Kidney tubule cell (primary cell): ENCODE measurements at regions not wholly inside any gene's neighbourhood (a gene's known extent, or its start where the extent isn't known, plus 50 kb on each side); places are given as distances from the start of the nearest gene placed in this dataset.
"Not testable (repeated sequence)": the region's sequence is repeated elsewhere in the genome, so short reads cannot be mapped to it uniquely, and the experiment has no call there.

Experiments used
- DNase-seq: peaks from one replicate; pipeline ENCODE4 v3.0.0-alpha.2; 2018; ENCODE audit warnings: low spot score

DNA sequence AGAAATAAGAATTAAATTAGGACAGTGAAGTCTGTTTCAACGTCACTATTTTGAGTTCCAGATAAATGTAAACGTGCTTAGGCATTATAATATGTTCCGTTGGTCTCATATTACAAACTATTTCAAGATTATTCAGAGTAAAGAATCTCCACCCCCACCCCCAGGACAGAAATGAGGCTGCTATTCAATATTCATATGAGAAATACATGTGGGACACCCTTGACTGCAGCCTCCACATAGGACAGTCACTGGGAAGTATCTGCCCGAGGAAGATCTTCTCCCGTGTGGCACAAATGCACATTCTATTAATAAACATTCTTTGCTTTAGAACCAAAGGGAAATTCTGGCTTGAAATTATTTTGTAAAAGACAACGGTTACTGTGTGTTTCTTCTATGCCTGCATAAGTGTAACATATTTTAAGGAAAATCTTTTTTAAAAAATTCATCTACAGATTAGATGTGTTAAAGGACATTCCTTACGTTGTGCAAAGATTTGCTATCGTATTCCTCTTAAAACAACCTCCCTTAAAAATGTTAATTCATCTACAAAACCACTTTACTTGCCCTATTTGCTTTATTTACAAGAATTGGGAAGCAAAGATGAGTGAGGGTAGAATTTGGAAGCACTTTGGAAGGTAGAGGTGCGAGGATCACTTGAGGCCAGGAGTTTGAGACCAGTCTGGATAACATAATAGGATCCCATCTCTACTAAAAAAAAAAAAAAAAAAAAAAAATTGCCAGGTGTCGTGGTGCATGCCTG is 148.3 kb upstream of the SOX14 start:
- DNase-seq, result no peak

GRCh38 chr3:137641879-137642704 is 122.0 kb upstream of the SOX14 start:
- DNase-seq, result no peak

DNA sequence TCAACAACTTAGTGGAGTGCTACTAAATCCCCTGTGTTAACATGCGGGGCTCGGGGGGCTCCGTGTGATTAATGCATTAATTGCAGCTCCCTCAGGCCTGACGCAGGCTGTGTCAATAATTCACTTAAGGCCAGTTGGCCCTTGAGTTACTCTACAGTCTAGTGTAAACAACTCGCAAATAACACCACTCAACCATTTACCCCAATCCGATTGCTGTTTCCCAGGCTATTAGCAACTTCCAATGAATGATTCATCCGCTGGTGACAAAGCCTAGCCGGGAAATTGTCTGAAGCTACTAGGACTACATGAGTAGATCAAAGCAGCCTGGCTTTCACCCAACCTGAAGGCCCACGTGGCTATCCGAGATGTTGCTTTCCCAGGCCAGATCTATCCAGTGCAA is 121.3 kb upstream of the SOX14 start:
- peak; percentile 36 for DNase-seq

DNA sequence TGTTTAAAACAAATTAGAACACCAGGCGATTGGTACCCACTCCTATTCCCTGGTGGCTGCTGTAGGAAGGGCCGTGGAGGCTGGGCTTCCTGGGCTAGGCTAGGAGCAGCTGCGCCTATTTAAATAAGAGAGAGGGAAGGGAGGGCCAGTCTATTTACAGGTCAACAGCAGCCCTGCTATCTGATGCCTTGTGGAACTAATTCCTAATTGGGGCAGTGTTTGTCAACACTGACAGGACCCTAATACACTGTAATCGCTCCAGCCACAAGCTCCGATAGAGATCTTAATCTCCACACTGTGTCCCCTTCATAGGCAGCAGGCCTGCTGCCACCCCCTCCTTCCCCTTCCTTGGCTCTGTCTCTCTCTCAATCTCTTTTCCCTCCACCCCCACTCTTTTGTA is 116.9 kb upstream of the SOX14 start:
- no peak for DNase-seq

GRCh38 chr3:137669519-137670060 is 94.5 kb upstream of the SOX14 start:
- DNase-seq, result no peak

DNA sequence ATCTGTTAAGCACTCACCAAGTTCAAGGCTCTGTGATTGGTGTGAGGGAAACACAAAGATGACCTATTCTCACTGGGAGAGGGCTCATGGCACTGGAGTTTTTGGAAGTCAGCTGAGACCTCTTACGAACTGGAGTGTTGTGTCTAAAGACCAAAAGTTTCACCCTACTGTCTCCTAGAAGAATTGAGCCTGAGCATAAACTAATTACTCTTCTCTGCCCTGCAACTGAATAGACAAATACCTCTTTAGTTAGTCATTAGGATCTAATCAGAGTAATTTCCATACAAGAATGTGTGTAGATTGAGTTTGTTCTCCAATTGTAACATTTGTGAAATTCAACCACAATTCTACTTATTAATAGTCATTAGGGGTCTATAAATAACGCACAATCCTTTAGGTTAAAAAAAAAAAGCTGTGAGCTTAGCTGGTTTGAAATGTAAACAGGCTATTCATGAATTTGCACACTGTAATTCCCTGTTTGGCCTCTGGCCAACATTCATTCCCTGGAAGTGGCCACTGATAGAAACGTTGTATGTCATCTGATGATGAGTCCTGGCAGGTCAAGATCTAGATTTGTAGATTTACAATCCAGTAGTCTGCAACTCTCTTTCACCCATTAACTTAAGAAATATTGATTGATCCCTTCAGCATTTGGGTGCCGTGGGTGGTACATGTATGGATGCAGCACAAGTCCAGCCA is 76.8 kb upstream of the SOX14 start:
- DNase-seq, result no peak

DNA sequence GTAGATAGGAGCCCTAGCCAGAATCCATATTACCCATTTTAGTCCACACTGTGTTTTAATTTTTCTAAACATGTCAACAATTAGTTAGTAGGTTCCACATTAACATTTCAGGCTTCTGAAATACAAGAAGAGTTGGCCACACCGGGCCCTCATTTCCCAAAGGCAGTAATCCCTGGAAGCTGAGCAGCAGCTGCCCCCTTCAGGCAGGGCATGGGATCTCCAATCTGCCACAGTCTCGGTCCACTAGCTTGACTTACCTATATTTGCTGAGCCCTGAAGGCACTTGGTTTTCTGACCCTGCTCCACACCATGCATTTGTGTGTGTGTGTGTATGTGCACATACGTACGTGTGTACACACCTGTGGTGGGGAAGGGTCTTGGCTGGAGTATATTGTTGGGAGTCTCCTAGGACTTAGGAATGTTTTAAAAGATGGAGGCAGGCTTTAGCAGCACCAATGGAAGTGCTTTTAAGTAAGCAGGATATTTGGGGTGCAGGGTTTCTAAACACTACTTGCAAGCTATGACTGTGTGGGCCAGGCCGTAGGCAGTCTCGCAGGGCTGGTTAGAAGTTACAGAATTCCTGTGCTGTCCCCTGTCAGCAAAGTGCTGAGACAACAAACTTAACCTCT is 71.2 kb upstream of the SOX14 start:
- peak; percentile 25 for DNase-seq

GRCh38 chr3:137693791-137694190 is 70.3 kb upstream of the SOX14 start:
- DNase-seq, result no peak

DNA sequence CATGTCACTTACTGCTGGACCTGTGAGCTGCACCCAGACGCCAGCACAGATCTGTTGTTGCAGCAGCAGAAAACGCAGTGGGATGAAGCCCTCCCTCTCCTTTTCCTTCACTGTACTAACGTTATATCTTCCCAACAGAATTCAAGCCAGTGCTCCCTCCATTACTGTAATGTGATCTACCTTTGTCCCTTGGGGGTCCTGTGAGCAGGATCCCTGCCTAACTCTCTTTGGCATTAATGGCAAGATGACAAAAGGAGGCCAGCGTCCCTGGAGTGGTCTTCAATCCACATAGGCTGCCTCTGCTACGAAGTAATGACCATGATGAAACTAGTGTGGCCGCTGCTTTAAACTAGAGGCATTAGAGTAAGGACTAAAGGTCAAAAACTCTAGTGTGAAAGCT is 69.3 kb upstream of the SOX14 start:
- DNase-seq, result no peak

DNA sequence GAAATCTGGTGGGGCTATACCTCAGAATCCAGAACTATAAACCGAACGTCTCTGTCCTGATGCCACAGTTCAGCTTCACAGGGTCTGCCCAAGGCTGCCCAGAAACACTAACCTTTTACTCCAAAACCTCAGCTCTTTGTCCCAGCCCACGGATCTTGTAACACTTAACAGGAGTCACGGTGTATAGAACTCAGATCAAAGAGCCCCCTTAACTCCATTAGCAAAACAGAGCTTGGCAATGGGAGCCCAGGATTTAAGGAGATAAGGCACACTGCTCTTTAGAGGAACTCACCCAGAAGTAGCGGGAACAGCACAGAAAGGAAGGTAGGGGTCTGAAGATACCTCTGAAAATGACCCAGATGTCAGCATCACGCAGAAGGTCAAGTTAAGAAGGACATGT is 68.8 kb upstream of the SOX14 start:
- no peak for DNase-seq

GRCh38 chr3:137709011-137709601 is 55.0 kb upstream of the SOX14 start:
- peak; percentile 17 for DNase-seq

DNA sequence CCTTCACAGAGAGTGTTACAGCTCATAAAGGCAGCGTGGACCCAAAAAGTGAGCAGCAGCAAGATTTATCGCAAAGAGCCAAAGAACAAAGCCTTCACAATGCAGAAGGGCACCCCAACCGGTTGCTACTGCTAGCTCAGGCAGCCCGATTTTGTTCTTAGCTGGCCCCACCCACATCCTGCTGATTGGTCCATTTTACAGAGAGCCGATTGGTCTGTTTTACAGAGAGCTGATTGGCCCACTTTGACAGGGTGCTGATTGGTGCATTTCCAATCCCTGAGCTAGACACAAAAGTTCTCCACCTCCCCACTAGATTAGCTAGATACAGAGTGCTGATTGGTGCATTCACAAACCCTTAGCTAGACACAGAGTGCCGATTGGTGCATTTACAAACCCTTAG is 50.1 kb upstream of the SOX14 start:
- DNase-seq, result not testable (repeated sequence)
